T-helper 2 cell (primary cell): ENCODE measurements at regions not wholly inside any gene's neighbourhood (a gene's known extent, or its start where the extent isn't known, plus 50 kb on each side); places are given as distances from the start of the nearest gene placed in this dataset.

ENCODE experiments used
- DNase-seq, 5 experiments: peaks; one replicate each; pipeline versions ENCODE4 v3.0.0 to v3.0.0-alpha.2; 2012 to 2022

- DNase-seq: no peak
Observed at GRCh38 chr12:91964501-91964900, 181.1 kb downstream of the BTG1 start.

- DNase-seq: no peak
Observed at GRCh38 chr12:91959220-91959619, 186.4 kb downstream of the BTG1 start.

DNA sequence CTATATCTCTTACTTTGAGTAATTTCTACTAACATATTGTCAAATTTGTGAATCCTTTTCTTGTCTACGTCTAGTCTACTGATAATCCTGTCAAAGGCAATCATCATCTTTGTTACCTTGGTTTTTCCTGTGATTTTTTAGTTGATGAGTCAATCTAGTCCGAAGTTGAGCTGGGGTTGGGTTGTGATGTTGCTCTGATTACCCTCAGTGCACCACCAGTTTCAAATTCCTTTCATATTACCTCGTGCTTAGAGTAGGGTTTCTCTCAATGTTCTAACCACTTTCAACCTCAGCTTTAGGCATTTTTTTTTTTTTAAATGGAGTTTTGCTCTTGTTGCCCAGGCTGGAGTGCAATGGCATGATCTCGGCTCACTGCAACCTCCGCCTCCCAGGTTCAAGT, 186.8 kb downstream of the BTG1 start:
- peak in 1 of 5 experiments; percentile 56 for DNase-seq

DNA sequence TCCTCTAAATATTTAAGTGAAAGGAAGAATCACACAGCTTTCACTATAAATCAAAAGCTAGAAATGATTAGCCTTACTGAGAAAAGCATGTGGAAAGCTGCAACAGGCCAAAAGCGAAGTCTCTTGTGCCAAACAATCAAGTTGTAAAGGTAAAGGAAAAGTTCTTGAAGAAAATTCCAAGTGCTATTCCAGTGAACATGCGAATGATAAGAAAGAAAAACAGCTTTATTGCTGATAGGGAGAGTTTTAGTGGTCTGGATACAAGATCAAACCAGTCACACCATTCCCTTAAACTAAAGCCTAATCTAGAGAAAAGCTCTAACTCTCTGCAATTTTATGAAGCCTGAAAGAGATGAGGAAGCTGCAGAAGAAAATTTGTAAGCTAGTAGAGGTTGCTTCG, 190.9 kb downstream of the BTG1 start:
- DNase-seq: no peak

DNA sequence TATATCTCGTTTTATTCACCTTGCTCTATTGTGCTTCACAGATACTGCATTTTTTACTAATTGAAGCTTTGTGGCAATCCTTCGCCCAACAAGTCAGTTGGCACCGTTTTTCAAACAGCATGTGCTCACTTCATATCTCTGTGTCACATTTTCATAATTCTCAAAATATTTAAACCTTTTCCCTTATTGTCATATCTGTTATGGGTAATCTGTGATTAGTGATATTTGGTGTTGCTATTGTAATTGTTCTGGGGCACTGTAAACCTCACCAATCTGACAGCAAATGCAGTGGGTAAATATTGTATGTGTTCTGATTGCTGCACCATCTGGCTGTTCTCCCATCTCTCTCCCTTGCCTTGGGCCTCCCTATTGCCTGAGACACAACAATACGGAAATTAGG, 191.3 kb downstream of the BTG1 start:
- DNase-seq: no peak

DNA sequence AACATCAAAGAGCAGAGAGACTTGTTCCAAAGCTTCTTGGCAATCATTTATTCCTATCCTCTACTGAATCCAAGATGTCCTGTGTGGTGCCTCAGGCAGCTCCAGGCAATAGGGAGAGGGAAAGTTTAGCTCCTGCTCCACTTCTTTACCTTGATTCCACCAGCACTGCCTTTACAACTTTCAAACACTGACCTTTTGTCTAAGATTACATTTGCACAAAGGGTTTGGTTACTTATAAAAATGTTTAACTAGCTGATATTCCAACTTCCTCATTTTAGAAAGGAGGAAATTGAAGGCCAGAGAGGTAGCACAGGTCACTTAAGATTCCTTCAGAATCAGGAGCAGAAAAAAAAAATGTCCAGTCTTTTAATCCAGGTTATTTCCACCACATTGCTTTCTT, 192.7 kb downstream of the BTG1 start:
- DNase-seq: no peak

- no peak for DNase-seq
Observed at GRCh38 chr12:91951571-91951970, 194.1 kb downstream of the BTG1 start.

- peak in 1 of 5 experiments; percentile 59 for DNase-seq
Observed at GRCh38 chr12:91948504-91948903, 197.1 kb downstream of the BTG1 start.

DNA sequence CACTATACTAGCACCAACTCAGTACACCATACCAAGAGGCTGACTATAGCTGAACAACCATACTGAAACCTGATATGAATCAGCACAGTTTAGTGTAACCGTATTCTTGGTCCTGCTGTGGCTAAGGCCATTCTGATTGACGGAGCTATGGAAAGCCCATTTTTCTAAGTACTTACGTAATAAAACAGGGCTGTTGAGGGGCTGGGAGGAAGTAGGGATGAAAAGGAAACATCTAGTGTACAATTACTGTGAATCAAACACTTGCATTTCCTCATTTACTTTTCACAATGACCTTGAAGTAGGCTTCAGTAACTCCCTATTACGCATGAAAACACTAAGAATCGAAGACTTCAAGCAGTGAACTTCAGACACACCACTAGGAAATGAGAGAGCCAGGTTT, 198.2 kb downstream of the BTG1 start:
- DNase-seq: peak in 1 of 5 experiments; percentile 69

GRCh38 chr12:91944637-91945036, 201.0 kb downstream of the BTG1 start:
- DNase-seq: no peak

DNA sequence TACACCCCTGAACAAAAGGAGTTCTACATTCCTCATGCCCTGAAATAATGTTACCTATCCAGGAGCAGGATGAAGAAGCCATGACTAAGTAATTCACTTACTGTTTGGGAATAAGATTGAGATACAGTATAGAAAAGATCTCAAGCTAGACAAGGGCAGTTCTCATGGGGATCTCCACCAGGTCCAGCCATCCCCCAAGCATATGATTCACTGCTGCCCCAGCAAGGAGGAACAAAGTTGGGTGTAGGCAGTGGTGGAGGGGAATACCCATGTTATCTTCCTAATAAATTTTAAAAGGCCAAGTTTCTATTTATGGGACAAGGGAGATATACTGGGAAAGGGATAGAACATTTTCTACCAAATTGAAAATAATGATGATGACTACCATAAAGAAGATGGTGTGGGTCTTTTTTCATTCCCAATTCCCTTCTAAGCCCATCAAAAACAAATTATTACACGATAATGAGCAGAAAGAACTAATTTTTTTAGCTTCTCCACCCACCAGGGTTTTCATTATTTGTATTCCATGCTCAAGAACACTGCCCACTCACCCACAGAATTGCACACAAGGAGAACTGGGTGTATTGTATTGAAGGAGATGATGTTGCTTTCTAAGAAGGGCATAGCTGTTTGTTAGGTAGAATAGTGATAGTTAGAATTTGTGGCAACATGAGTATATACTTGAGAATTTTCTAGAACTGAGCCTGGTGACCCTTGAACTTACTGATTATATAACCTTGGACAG, 204.6 kb downstream of the BTG1 start:
- no peak for DNase-seq

GRCh38 chr12:91940322-91940721, 205.3 kb downstream of the BTG1 start:
- DNase-seq: no peak

DNA sequence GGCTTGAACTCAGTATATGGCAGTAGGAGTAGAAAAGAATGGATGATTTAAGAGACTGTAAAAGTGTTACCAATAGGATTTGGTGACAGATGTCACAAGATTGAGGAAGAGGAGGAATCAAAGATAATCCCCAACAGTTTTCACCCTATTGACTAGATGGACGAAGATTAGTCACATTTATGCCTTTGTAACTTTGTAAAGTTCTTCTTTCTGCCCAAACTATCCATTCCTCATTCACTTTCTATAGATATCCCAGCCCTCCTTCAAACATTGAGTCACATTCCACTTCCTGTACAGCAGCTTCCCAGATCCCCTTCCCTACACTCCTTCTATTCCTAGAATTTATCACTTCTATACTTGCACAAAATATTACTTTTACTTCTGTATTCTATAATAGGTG, 207.9 kb downstream of the BTG1 start:
- no peak for DNase-seq

DNA sequence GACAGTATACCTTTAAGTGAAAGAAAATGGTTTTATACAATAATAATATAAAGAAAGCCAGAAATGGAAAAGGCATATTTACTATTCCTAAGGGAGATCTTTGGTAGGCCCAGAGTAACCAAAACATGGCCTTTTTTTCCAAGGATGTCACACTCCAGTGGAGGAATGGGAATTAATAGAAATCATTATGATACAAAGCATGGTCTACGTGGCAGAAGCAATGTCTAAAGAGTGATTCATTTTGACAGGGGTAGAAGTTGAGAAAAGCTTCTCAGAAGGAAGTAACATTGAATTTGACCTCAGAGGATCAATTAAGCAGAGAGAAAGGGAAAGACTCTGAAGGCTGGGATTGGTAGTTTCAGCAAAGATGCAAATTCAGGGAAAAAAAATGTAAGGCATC, 208.6 kb downstream of the BTG1 start:
- no peak for DNase-seq

GRCh38 chr12:91935296-91935695, 210.3 kb downstream of the BTG1 start:
- DNase-seq: no peak

DNA sequence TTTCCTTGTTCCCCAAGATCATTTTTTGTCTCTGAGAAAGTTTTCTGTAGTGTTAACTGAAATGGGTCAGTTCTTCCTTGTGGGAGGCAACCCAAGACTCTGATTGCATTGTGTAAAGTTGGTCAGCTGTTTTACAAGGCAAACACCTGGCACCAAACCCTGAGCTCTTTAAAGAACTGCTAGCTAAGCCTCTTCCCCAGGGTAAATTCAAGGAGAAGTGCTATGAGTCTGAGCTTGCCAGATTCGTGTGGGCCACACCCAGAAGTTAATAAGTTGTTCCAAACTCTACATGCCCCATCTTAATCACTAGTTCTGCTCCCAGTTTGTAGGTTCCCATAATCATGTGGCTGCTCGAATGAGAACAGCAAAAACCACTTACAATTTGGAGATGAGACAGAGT, 214.5 kb downstream of the BTG1 start:
- no peak for DNase-seq

DNA sequence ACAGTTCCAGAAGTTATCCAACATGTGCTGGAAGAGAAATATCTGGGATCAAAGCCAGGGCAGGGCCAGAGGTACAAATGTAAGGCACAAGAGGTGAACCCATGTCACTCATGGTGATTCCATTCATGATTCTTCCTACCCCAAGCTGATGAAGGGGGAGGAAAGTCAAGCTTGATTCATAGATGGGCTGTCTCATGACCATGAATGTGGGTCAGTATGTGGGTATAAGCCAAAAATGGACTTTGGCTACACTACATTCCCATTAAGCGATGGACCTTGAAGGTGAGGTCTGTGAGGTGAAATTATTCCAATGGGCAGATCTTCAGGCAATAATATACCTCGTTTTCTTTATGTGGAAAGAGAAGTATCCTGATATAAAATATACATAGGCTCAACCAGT, 217.1 kb downstream of the BTG1 start:
- no peak for DNase-seq

- no peak for DNase-seq
Observed at GRCh38 chr12:91926848-91927247, 218.8 kb downstream of the BTG1 start.

- no peak for DNase-seq
Observed at GRCh38 chr12:91924827-91925226, 220.8 kb downstream of the BTG1 start.

DNA sequence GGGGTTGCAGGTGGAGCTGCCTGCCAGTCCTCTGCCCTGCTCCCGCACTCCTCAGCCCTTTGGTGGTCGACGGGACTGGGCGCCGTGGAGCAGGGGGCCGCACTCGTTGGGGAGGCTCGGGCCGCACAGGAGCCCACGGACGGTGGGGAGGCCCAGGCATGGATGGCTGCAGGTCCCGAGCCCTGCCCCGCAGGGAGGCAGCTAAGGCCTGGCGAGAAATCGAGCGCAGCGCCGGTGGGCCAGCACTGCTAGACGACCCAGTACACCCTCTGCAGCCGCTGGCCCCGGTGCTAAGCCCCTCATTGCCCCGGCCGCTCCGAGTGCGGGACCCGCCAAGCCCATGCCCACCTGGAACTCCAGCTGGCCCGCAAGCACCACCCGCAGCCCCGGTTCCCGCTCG, 221.8 kb downstream of the BTG1 start:
- DNase-seq: no peak

- no peak for DNase-seq
Observed at GRCh38 chr12:91922674-91923073, 223.0 kb downstream of the BTG1 start.

- DNase-seq: no peak
Observed at GRCh38 chr12:91922139-91922538, 223.5 kb downstream of the BTG1 start.

GRCh38 chr12:91921555-91921954, 224.1 kb downstream of the BTG1 start:
- no peak for DNase-seq

- peak in 1 of 5 experiments; percentile 70 for DNase-seq
Observed at GRCh38 chr12:91920741-91921140, 224.9 kb downstream of the BTG1 start.

GRCh38 chr12:91920276-91920675, 225.4 kb downstream of the BTG1 start:
- peak in 1 of 5 experiments; percentile 86 for DNase-seq
